G401 (cell line): ENCODE measurements at regions not wholly inside any gene's neighbourhood (a gene's known extent, or its start where the extent isn't known, plus 50 kb on each side); places are given as distances from the start of the nearest gene placed in this dataset.

Source experiments
- DNase-seq: peaks from one replicate; pipeline ENCODE4 v3.0.0-alpha.2; 2015; ENCODE audit warnings: low spot score
- in situ Hi-C: cut with HindIII; loops from 2 replicates; pipeline ENCODE4 v1.10.0; 2016; ENCODE audit warnings: low sequenced_read_pairs, mixed read lengths

DNA sequence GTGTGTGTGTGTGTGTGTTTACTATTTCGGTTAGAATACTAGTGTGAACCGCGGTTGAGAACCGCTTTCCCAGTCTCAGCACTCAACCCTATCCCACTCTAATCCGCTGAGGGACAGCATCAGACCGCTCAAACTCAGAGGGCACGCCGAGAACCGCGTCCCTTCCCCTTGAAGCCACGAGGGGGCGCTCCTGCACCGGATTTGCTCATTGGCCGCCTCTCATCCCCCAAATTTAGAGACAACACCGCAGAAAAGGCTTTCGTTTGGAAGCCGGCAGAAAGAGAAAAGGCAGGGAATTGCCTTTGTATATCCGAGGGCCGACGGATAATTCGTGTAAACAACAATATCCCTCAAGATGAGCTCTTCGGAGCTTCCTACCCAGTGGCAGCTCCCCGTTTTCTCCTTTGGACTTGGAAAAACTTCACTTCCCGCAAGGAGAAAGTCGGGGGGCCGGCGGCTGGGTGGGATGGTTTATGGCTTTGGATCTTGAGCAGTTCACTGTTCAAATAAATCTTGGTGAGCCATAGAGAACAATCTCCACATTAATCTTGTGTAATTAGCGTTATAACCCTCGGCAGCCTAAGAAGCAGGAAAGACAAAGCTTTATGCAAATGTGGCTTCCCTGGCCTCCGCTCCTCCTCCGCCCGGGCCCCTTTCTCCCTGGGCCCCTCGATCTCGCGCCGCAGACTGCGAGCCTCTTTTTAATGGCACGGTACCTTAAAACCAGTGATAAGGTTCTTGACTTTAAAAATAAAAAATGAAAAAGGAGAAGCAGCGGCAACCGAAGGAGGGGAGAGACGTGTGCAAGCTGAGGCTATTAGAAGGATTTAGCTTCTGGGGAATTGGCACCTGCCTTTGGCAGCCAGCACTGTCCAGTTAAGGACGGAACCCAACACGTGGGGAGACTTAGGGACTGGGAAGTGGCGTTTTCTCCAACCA, 296.8 kb downstream of the PARP8 start:
- peak; percentile 74 for DNase-seq
- in situ Hi-C loops = no loop called here

DNA sequence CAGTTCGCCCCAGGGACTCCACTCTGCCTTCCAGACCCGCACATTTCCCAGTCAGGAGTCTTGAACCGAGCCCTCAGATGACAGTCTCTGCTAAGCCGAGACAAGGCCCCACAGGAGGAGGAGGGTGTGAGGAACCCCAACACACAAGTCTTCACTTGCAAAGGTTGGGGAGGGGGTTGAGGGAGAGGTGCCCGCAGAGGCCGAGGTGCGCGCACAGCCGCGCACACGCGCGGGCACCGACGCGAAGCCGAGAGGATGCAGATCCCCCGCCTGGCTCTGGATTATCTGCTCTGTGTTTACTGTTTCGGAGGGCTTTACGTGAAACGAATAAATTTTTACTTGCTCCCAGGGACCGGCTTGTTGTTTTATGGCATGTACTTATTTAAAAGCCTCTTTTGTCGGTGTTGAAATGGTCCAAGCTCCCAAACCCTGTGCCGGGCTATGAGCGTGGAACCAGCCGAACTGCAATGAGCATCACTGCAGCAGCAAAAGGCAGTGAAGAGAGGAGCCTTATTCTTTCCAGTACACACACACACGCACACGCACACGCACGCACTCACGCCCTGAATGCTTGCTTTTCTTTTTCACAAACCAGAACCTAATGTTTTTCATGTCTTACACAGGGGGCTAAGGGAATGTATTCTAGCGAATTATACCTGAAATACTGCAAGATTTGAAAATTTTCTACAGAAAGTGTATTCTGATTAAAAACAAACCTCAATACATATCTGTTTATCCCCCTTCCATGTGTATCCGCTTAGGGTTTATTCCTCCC, 297.7 kb downstream of the PARP8 start:
- peak; percentile 27 for DNase-seq
- in situ Hi-C loops = no loop called here

DNA sequence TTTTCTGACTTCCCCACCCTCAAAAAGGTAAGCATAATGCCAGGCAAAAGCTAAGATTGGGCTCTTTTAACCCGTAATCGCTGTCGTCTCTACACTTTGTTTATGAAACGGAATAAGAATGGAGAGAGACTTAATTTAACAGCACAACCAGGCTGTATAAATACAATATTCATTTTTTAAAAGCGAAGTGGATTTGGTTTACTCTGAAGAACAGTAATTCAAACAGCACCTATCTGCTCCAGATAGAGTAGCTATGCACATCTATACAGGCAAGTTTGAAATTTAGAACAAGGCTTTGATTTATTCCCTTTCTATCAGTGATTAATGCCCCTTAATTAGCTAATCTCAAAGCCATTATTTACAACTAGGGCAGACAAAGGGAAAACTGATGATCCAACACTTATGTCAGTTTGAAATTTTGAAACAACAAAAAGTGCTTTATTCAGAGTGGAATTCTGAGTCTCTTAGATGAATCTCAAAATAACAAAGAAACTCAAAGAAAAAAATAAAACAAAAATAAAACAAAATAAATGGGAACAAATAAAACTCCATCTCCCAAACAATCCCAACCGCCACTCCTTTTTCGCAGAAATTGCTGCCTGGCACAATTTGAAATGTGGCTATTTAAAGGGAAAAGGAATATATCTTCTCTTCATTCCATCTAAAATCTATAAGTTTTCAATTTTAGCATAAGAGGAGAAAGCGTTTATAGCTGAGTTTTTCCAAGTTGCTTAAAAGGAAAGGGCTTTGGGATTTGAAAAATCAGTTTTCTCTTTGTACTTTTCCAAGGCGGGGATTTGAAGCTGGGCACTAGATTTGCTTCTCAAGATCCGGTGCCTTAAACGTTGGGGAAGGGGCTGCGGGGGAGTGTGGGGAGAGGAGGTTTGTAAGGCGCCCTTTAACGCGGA, 298.6 kb downstream of the PARP8 start:
- in situ Hi-C loops = no loop called here
- no peak for DNase-seq

DNA sequence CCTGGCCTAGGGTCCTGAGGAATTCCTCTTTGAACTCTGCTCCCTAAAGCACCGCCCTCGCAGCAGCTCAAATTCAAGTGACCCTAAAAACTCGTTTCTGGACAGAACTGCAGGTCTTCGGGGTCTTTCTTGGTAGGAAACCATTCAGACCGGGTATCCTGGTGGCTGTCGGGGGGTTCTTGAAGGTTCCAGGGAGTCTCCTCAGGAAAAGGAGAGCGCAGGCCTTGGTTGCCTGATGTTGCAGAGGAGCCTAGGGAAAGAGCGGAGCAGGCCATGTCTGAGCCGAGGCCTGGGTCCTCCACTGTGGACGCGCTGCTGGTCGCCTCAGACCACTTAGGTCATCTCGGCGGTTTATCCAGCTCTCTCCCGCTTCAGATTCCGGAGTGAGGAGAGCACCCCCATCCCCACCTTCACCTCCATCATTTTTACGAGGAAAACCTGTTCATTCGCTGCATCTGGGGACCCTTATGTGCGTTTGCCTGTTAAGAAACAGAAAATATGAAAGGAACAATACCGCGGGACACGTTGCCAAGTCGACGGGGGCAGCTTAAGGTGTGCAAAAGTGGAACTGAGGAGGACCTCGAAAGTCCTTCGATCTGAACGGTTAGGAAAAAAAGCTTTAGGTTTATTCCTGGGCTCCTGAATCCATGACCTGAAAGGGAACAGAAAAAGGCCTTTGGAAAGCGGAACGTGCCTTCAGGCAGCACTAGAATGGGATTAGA, 299.4 kb downstream of the PARP8 start:
- in situ Hi-C loops = no loop called here
- no peak for DNase-seq

DNA sequence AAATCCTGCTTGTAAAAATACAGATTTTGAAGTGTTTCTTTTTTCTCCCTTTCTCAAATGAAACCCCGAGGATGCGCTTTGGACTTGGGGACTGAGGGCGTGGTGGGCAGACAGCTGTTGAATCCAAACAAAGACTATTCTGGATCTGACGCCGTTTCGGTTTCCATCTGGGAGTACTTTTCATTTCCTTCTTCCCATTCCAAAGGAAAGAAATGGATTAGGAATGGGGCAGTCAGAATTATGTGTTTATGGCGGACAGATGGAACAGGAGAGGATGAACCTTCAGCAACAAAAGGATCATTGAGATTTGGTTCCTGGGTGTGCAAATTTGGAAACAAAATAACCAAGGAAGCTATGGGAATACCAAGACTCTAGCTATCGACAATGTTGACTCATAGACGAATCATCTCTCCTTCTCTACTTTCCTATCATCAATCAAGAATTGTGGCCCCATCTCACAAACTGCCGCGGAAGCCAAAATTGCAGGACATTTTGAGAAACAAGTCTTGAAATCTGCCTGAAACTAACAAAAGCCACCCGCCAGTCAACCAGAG, 300.6 kb downstream of the PARP8 start:
- no peak for DNase-seq
- in situ Hi-C loops = no loop called here

DNA sequence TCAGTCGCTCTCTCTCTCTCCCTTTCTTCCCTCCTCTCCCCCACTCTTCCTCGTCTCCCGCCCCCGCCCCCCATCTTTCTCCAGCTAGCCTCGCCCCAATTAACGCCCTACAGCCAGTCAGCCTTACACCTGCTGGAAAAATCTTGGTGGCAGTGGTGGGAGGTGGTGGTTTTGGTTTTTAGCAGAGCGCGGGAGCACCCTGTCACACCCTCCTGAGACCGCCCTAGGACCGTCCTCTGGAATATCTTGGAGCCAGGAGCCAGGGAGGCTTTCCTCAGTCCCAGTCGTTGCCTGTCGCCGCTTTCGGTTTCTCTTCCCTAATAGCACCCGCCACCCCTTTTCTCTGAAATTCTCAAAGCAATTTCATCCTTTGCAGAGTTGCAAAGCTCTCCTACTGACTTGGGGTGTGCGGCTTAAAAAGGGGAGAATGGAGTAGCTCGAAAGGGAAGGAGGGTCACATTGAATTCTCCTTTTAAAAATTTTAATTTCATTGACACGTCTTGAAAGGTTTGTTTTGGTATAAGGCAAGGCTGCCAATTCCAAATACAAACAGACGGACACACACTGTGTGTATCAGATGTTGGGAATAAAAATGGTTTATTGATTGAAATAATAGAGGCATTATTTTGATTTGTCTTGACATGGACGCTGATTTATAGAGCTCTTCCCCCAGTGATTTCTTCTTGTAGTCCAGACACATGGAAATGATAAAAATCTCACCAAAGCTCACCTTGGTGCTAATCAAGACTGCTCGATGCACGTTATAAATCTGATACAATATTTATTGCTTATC, 301.3 kb downstream of the PARP8 start:
- in situ Hi-C loops = no loop called here
- DNase-seq = no peak

DNA sequence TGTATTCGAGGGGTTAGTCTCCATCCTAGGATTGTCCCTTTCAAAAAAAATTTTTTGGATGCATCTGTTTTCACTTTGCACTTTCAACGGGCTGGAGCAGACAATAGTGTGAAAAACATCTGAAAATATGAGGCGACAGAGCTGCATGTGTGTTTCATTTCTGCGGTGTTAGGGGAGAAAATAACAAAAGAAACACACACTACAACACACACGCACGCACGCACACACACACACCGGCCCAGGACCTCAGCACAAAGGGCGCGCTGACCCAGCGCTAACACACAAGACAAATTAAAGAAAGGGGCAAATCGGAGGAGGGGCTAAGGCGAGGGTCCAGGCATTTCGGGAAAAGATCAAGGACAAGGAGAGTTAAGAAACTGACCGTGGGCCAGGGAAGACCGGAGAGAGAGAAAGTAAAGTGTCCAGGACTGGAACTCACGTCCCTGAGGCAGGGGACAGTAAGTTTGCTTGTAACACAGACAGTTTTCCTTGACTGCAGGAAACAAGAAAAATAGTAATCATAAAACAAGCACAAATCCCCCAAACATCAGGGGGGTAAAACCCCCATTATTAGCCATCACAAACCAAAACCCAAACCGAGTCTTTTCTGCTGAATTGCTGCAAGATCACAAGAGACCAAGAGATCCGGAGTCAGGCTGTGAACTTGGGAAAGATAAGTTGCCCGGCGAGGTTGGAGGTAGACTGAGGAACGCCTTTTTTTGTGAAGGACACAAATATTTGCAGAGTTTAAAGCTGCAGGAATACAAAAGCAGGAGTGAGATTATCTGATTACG, 302.1 kb downstream of the PARP8 start:
- DNase-seq = no peak
- in situ Hi-C loops = no loop called here

DNA sequence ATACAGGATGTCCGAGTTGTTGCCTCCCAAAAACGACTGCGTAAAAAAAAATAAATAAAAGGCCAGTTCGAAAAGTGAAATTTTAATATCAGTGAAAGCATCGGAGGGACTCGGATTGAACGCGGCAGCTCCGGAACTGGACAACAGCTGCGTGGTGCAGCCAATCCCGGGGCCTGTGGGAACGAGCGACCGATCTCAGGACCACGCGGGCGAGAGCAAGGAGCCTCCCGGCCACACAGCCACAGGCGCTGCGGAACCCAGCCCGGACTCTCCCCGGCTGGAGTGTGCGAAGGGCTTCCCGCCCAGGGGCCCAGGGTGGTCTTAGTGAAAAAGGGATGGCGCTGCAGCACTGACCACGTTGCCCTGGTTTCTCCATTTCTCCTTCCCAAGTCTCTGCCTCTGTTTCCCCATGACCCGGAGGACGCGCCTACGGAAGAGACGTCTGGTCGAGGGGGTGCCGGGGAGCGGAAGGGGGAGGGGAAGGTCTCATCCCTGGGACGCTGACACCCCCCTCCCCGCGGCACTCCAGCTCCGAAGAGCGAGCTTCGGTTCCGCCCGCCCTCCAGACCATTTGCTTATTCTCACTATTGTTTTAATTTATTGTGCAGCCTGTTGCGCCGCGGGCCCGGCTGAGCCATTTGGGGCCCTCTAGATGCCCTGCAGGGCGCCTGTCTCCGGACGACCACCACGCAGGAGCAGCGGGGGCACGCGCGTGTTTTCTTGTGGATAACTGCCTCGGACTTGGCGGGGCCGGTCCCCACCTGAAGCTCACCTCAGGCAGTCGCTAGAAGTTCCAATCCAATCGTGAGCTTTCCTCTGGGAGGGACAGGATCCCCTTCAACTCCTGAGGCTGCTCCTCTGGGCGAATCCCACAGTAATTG, 303.0 kb downstream of the PARP8 start:
- DNase-seq = no peak
- in situ Hi-C loops = no loop called here

DNA sequence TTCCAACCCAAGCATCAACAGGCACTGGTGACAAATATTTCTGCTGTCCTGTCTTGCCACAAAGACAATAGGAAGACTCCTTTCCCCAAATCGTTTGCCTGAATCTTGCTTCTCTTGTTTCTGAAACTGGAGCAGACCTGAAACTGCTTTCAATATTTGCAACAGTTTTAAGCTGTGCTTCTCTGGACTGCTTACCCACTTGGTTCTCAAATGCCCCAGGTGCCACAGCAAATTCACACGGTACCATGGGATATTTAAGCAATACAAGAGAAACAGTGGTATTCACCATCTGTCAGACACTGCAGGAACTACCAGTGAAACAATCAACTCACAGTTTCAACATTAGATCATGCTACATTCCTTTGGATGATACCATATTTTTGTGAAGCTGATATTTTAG, 309.4 kb downstream of the PARP8 start:
- in situ Hi-C loops = no loop called here
- no peak for DNase-seq

DNA sequence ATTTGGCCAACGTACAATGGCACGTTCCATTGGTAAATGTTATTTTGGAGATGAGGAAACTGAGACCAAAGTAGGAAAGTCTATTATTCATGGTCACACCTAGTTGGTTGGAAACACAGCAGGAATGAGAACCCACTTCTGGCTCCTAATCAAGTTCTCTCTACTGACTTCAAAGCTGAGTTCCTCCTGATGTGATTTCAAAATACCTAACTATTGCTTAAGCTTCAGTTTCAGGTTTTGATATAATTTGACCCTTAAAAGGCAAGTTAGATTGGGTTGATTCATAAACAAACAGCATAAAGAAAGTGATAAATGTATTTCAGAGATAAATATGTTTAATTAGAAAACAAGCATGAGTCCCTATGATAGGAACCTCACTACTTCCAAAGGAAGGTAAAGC, 312.5 kb downstream of the PARP8 start:
- DNase-seq = no peak
- in situ Hi-C loops = no loop called here

DNA sequence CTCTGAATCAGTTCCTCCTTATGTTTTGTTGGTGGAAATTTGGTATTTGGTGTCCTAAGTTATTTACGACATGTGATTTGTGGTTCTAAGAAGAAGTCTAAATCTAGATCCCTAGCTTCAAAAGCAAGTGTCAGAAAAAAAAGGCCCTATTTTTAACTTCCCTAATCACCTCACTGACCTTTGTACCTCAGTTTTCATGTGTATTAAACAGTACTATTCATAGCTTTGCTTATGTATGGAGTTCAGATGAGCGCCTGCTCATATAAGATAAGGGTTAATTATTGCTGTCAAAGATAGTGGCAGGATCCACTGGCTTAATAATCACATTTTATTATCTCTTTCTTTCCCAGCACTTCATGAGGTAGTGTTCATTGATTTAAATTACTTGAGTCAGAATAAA, 318.2 kb downstream of the PARP8 start:
- DNase-seq = no peak
- in situ Hi-C loops = no loop called here

DNA sequence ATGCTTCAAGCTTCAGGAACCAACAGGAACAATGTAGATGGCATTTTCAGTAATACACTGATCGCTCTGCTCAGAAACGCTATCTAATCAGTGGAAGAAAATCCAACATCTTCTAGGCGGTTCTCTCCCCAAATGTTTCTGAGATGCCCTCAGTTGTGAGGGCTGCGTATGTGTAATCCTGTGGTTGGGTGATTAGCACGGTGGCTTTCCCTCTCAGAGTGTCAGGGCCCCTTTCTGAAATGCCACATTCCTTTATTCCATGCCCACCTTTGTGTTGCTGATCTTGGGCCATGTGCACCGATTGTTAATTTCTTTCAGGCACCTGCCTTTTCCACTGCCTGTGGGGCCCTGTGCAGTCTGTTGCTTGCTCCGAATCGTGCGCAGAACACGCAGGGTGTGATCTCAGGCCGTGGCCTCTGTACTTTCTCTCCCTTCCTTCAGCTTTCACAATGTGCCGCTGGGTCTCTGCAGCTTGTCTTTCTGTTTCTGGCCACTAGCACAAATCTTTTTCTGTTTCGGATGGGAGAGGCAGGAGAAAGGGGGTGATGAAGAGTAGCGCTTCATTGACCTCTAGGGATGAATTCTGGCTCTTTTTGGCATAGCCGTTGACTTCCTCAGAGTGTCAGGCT, 324.0 kb downstream of the PARP8 start:
- DNase-seq = no peak
- in situ Hi-C loops = no loop called here

DNA sequence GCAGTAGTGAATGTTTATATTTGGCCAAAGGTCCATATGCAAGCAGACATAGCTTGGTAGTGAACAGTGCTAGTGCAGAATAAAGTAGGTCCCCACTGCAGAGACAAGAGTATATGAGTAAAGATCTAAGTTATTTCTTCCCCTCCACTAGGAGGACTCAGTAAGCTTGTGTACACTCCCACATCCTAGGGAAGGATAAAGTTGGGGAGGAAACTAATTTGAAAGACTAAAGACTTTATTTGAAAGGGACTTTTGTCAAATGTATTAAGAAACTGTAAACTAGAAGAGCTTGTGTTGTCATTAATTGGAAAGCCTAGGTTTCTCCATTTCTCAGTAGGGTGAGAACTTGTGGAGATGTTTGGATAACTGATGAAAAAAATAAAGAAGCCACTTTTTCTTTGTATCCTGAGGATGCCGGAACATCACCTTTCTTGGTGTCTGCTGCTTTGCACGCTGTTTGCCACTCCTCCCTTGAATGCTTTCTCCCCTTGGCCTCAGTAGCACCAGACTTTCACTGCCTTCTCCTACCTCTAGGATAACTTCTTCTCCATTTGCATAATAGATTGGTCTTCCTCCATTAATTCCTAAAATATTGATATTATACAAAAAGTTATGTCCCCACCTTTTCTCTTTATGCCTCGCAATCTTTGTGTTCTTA, 329.0 kb downstream of the PARP8 start:
- in situ Hi-C loops = no loop called here
- no peak for DNase-seq

DNA sequence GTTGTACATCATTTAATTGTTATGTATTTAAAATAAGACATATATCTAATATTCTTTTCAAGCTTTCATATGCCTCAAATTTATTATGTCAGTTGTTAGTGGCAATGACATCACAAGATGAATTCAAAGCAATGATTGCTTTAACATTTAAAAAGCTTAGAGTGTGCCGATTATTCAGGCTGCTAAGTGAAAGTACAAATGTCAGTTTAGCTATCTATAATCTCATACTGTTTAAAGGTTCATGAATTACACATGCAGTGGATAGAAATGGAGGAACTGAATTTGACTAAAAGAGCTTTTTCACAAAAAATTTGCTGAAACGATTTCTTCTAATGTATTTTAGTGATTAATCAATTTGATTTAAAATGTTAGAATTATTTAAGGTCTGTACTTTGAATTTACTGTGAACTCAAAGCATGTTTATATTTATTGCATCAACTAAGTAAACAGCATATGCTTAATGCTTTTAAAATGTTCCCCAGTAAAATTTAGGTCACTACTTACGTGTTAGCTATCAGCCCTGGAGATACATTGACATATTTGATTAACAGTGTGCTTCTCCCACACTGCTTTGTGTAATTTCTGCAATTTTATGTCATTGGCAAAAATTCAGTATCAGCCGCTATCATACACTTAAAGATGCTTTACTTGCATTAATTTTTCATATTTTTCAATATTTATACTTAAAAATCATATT, 334.9 kb downstream of the PARP8 start:
- in situ Hi-C loops = no loop called here
- no peak for DNase-seq

DNA sequence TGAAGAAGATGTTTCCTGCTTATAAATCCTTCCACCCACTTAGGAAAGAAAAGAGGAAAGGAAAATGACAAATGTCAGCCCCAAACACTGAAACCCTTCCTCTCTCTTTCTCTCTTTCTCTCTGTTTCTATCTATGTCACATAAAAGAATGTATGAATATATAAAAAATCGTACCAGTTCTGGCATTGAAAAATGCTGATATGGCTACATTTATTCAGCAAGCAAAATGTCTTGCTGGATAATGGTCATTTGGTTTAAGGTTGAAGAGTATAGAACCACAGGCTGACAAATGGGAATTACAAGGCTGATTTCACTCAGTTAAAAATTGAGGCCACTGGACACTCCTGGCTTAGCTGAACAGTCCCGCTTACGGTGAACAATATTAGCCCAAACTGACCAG, 335.9 kb downstream of the PARP8 start:
- DNase-seq = peak; percentile 23
- in situ Hi-C loops = no loop called here
